NCI-H1694 (cell line): ENCODE measurements at regions not wholly inside any gene's neighbourhood (a gene's known extent, or its start where the extent isn't known, plus 50 kb on each side); places are given as distances from the start of the nearest gene placed in this dataset.
"Not testable (repeated sequence)": the region's sequence is repeated elsewhere in the genome, so short reads cannot be mapped to it uniquely, and the experiment has no call there.

ENCODE experiments used
- DNase-seq: peaks from one replicate; lab custom pipeline; 2025; lab: John Stamatoyannopoulos, UW

DNA sequence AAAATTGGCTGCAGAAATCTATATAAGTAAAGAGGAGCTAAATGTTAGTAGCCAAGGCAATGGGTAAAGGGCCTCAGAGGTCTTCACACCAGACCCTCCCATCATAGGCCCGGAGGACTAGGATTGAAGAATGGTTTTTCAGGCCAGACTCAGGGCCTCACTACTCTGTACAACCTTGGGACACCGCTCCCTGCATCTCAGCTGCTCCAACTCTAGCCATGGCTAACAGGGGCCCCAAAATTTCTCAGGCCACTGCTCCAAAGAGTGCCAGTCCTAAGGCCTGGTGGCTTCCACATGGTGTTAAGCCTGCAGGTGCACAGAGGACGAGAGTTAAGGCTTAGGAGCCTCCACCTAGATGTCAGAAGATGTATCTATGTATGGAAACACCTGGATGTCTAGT lies 155.5 kb upstream of the MGAT4C start:
- no peak for DNase-seq

DNA sequence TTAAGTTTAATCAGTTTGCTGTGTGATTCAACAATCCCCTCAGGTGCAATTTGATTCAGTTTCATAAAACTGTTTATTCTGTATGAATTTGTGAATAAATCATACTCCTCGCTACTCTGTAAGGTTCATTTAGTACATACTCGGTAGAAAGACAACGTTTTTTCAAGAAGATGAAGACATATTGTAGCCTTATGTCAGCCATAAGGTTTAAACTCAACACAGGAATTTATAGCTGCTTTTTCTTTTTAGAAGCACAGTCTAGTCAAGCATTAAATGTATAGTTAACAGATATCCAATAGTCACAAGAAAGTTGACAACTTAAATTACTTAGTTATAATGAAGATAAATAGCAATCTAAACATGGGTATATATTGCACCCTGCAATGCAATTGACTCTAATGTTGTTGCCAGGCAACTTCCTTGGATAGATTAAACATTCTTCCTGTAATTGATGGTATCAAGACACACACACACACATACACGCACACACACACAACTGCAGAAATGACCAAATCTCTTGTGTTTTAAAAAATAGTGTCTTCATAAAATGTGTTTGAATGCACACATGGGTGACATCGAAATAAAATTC lies 151.5 kb upstream of the MGAT4C start:
- DNase-seq = no peak

DNA sequence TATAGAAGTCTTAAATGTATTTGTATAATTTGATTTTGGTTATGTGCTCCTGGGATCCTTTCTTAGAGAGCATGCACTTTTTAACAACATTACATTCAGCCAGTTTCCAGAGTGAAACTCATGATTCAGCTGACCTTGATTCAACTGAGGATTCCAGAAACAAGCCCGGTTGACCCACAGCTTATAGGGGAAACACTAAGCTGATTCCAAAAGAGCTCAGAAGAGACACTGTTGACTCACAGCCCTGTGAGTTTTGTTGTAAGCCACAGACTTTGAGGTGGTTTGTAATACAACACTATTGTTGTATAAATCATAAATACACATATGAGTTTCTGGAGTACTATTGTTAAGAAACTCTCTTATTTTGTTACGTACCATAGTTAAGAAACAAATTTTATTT lies 133.8 kb upstream of the MGAT4C start:
- DNase-seq = no peak

DNA sequence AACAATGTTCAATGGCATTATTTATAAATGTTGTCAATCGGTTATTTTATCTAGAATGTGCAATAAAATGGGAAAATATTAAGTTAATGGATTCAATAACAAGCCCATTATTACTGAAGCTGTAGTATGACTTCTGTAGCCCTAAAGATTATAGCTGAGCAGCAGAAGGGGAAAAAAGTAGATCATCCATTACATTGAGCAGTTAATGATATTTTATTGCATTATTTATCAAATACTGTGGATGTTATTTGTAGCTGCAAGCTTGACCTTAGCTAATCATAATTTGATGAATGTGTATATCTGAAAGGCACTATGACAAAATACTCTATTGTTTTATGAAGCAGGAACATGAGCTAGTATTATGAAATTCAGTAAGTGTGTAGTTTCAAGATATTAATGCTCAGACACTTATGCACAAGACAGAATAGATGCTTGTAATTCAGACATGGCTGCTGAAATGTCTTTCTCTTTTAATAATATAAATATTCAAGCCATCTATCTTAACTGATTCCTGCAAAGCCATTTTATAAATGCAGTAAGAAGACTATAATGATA lies 131.5 kb upstream of the MGAT4C start:
- no peak for DNase-seq

DNA sequence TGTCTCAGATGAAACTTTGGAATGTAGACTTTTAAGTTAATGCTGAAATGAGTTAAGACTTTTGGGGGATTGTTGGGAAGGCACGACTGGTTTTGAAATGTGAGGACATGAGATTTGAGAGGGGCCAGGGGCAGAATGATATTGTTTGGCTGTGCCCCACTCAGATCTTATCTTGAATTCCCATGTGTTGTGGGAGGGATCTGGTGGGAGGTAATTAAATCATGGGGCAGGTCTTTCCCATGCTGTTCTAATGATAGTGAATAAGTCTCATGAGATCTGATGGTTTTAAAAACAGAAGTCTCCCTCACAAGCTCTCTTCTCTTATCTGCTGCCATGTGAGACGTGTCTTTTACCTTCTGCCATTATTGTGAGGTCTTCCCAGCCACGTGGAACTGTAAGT lies 127.6 kb upstream of the MGAT4C start:
- DNase-seq = not testable (repeated sequence)

DNA sequence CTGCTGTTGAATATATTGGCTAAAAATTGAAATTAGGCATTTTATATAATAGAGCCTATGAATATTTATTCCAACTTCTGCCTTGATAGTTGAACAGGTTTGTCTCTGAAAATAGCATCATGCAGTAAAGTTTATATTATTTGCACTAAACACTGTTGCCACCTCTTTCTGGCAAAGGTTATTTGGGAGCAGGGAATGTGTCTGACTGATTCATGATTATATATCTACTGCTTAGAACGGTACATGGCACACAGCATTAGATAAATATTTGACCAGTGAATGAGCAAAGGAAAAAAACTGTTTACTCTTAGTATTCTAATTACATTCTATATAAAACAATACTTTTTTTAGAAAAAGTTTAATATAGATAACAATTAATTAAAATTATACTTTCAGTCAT lies 123.1 kb upstream of the MGAT4C start:
- DNase-seq = no peak

DNA sequence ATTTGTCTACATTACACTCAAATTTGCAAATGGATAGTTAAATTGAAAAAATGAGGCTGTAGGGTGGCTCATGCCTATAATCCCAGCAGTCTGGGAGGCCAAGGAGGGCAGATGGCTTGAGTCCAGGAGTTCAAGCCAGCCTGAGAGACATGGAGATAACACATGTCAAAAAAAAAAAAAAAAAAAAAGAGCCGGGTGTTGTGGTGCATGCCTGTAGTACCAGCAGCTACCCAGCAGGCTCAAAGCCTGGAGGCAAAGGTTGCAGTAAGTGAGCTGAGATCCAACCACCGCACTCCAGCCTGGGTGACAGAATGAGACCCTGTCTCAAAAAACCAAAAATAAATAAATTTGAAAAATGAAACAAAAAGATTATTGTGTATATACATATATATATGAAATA lies 119.9 kb upstream of the MGAT4C start:
- peak; percentile 12 for DNase-seq

DNA sequence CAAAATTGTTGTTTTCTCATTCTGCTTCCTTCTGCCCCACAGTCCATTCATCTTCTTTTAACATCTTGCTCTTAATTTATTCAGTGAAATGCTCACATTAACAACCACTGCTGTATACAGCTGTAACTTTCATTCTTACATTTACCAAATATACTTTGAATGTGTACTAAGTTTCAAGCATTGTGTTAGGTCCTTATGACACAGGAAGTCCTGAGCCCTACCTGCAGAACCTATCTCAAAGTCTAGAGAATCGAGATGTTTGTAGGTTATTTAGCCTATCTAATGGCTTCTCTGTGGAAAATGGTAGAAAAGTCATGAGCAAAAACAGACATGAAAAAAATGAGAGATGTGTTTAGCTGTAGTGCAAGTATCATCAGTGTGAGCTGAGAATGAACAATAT lies 117.6 kb upstream of the MGAT4C start:
- no peak for DNase-seq

DNA sequence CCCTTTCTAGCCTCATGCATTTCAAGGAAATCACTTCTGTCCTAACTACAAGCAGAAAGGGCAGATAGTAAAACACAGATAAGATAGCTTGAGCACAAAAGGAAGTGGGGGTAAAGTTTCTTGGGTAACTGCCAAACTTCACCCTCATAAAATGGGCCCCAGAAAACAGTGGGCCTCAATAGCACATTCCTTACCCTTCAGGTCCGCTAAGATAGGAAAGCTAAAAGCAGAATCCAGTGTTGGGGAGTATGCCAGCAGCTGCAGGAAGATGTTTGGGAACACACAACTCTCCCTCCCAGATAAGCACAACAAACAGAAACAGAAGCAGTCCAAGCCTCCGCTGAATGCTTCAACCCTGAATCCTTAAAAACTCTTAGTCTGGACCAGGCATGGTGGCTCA lies 110.9 kb upstream of the MGAT4C start:
- no peak for DNase-seq

DNA sequence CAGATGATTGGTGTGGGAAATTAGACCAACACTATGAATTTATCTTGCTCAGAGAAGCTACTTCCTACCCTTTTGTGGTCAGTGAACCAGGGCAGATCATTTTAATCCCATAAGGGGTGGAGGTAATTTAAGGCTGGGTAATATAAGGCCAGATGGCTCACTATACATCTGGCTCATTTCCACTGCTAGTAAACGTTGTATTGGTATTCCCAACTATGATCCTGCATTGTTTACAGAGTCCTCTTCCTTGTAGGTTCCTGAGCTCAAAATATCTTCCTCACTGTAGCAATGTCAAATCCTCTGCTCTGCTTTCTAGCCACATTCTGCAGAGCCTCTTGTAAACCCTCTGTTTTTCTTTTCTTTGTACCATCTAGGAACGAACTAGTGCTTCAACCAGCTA lies 93.0 kb upstream of the MGAT4C start:
- peak; percentile 89 for DNase-seq

DNA sequence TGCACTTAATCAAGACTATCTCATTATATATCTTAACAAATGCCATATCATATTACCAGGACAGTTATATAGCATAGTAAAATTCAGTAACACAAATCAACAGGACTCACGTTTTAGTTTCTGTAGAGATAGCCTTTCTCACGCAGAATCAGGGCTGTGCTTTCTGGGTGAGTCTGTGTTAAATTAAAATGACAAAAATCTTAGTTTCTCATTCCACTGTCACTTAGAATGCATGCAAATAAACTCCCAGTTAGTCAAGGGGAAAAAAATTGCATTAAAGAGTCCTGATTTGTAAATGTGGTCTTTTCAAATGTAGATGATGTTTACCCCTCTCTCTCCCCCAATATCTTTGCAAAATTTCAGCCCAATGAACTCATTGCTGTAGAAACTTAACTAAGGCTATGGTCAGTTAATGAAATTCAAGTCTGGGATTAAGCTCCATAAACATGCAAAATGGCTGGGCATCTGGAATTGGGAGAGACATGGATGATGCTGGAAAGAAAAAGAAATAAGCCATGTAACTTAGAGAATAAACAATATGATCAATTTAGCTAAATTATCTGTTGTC lies 77.8 kb upstream of the MGAT4C start:
- DNase-seq = no peak

DNA sequence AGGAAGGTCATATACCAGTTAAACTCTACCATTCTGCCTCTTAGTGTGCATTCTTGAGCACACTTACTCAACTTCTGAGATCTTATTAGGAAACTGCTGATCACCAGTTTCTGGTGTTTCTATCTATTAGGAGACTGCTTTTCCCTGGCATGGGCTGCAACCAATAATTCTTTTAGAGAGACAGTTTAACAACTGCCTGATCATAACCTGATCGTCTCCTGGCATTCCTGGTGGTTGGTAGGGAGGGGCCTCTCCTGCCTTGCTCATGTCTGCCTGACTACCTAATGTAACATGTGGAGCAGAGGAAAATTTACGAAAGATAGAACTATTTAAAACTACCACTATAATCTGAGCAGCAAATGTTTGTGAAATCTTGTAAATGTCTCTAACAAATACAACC lies 75.3 kb upstream of the MGAT4C start:
- DNase-seq = no peak

DNA sequence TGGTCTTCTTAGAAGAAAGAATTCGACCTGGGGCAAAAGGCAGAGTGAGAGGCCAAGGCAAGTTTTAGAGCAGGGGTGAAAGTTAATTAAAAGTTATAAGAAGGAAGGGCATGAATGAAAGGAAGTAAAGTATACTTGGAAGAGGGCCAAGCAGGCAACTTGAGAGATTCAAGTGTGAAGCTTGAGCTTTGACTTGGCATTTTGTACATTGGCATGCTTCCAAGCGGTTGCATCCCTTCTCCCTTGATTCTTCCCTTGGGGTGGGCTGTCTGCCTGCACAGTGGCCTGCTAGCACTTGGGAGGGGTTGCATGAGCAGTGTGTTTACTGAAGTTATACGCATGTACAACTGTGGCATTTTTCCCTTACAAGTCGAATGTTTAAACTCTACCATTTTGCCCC lies 74.8 kb upstream of the MGAT4C start:
- DNase-seq = no peak

DNA sequence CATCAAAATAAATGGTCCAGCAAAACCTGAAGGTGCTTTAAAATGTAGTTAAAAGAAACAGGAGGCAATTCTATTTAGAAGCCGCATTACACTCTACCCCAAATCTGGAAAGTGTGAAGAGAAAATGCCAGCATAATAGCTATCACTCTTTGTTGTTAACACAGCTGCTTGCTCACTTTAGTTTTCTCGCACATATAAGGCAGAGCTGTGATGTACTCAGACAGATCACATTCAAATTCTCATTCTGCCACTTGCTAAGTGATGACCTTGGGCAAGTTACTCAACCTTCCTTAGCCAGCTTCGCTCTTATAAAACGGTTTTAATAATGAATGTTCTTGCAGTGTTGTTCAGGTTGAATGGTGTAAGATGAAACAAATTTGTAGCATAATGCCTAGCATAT lies 56.0 kb upstream of the MGAT4C start:
- DNase-seq = no peak
